PFSK-1 (cell line): ENCODE measurements at regions not wholly inside any gene's neighbourhood (a gene's known extent, or its start where the extent isn't known, plus 50 kb on each side); places are given as distances from the start of the nearest gene placed in this dataset.

Source experiments
- FOXP2 ChIP-seq: optimal IDR thresholded peaks from 2 replicates; pipeline ENCODE3; 2011; ENCODE audit warnings: borderline replicate concordance, control low read depth, inconsistent platforms; ENCODE audit not compliant: insufficient read depth; ENCODE audit errors: extremely low read length, extremely low read depth
- POLR2AphosphoS5 ChIP-seq: IDR thresholded peaks from 2 replicates; pipeline ENCODE4 v1.6.1; 2012; ENCODE audit warnings: low read depth, mild to moderate bottlenecking, control low read depth, low read length, moderate library complexity
- SIN3A ChIP-seq: IDR thresholded peaks from 2 replicates; pipeline ENCODE4 v1.6.1; 2012; ENCODE audit warnings: mild to moderate bottlenecking, low read length, moderate library complexity, borderline replicate concordance; ENCODE audit not compliant: insufficient read depth
- TAF1 ChIP-seq: IDR thresholded peaks from 2 replicates; pipeline ENCODE4 v1.6.1; 2012; ENCODE audit warnings: low read length, control low read depth, borderline replicate concordance; ENCODE audit not compliant: insufficient read depth
- TF ChIP-seq, protein P1 (sequence below), 2 experiments: IDR thresholded peaks; 2 replicates each; pipeline versions ENCODE4 v1.6.1 to v1.8.0; 2011 to 2012; ENCODE audit warnings: low read depth in 2 of 2, low read length in 2 of 2, control low read depth in 1 of 2, inconsistent platforms in 1 of 2, mild to moderate bottlenecking in 1 of 2, moderate library complexity in 1 of 2; ENCODE audit not compliant: insufficient read depth in 1 of 2

DNA sequence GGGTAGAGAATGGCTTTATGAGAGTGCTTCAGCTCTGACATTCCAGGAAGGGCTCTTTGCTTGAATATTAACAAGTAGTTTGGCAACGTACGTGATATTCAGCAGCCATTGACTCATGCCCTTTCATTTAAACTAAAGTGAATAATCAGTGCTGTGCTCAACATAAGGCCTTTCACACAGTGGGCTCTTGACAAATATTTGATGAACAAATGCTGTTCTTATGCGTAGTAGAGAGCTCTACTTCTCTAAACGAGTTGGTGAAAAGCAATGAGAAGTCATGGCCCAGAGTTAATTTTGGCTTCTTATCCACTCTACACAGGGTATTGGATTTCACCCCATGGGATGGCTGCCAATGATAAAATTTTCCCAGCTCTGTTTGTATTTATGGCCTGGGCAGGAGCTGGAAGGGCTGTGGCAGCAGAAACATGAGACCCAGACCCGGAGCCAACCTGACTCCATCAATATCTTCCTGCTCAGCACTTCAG is 338.9 kb downstream of the CCDC85A start:
- TF ChIP-seq, protein P1, sequence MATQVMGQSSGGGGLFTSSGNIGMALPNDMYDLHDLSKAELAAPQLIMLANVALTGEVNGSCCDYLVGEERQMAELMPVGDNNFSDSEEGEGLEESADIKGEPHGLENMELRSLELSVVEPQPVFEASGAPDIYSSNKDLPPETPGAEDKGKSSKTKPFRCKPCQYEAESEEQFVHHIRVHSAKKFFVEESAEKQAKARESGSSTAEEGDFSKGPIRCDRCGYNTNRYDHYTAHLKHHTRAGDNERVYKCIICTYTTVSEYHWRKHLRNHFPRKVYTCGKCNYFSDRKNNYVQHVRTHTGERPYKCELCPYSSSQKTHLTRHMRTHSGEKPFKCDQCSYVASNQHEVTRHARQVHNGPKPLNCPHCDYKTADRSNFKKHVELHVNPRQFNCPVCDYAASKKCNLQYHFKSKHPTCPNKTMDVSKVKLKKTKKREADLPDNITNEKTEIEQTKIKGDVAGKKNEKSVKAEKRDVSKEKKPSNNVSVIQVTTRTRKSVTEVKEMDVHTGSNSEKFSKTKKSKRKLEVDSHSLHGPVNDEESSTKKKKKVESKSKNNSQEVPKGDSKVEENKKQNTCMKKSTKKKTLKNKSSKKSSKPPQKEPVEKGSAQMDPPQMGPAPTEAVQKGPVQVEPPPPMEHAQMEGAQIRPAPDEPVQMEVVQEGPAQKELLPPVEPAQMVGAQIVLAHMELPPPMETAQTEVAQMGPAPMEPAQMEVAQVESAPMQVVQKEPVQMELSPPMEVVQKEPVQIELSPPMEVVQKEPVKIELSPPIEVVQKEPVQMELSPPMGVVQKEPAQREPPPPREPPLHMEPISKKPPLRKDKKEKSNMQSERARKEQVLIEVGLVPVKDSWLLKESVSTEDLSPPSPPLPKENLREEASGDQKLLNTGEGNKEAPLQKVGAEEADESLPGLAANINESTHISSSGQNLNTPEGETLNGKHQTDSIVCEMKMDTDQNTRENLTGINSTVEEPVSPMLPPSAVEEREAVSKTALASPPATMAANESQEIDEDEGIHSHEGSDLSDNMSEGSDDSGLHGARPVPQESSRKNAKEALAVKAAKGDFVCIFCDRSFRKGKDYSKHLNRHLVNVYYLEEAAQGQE (IDR thresholded peaks at IDR 0.05; ENCODE audit: insufficient read depth in 1 of 2, low read depth in 2 of 2, low read length in 2 of 2) = no peak
- TF ChIP-seq FOXP2 = no peak
- no peak for TF ChIP-seq POLR2AphosphoS5
- no peak for TF ChIP-seq SIN3A
- no peak for TF ChIP-seq TAF1

DNA sequence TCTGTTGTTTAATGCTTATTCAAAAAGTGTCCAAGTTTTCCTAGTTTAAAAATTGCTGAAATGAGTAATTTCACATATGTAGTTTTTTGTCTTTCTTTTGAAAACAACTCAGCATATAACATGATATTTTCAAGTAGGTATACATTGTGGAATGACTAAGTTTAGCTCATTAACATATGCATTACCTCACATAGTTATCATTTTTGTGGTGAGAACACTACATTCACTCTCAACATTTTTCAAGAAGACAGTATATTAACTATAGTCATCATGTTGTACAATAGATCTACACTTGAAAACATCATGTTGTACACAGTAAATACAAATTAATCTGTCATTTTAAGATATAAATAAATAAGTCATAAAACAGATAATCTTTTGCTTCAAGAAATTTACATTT is 340.0 kb downstream of the CCDC85A start:
- no peak for TF ChIP-seq TAF1
- TF ChIP-seq SIN3A = no peak
- TF ChIP-seq FOXP2 = no peak
- TF ChIP-seq POLR2AphosphoS5 = no peak
- TF ChIP-seq, protein P1 (IDR thresholded peaks at IDR 0.05; ENCODE audit: insufficient read depth in 1 of 2, low read depth in 2 of 2, low read length in 2 of 2) = no peak

DNA sequence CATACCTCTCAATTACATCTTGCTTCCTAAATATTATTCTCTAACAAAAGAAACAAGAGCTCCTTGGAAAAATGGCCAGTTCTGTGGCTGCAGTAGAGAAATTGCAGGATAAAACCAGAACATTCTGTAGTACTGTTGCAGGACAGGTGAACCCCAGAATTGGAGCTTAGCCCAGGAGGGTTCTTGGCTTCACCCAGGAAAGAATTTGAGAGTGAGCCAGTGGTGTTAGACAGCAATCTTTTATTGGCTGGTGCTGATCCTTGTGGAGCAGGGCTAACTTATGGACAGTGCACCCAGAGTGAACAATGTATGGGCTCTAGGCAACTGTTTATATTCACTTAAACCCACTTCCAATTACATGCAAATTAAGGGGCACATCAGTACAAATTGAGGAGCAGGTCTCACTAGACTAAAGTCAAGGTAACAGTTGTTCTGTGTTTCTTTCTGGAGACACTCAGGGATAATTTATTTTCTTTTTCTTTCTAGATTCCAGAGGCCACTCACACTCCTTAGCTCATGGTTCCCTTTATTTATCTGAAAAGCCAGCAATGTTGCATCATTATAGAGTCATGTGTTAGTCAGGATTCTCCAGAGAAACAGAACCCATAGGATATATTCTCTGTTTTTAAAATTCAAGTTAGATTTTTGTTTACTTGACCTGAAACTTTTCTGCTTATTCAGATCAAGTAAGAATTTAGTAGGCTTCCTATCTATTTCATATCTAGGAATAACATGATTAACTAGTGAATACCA is 348.1 kb downstream of the CCDC85A start:
- no peak for TF ChIP-seq TAF1
- TF ChIP-seq SIN3A = no peak
- TF ChIP-seq, protein P1 (IDR thresholded peaks at IDR 0.05; ENCODE audit: insufficient read depth in 1 of 2, low read depth in 2 of 2, low read length in 2 of 2) = no peak
- no peak for TF ChIP-seq POLR2AphosphoS5
- TF ChIP-seq FOXP2 = no peak

DNA sequence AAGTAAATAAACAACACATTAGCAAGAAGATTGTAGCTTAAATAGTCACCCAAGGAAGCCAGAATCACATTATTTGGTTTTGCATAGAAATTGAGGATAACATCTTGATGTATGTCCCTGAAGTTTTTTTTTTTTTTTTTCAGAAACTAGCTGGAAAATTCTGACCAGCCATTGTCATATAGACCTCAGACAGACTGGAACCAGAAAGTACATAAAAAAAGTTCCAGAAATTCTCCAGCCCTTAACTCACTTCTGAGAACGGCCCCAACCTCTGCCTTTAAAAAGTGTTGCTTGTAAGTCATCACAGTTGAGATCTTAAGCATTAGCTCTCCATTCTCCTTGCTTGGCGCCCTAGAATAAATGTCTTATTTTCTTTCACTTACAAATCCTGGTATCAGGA is 350.5 kb downstream of the CCDC85A start:
- TF ChIP-seq TAF1 = no peak
- no peak for TF ChIP-seq POLR2AphosphoS5
- no peak for TF ChIP-seq SIN3A
- no peak for TF ChIP-seq FOXP2
- TF ChIP-seq, protein P1 (IDR thresholded peaks at IDR 0.05; ENCODE audit: insufficient read depth in 1 of 2, low read depth in 2 of 2, low read length in 2 of 2) = no peak
